ENCODE measurements at regions not wholly inside any gene's neighbourhood (a gene's known extent, or its start where the extent isn't known, plus 50 kb on each side); places are given as distances from the start of the nearest gene placed in this dataset.

GRCh38 chr2:60028849-60029565 lies 524.4 kb downstream of the BCL11A start:
- TF ChIP-seq EP300 (IDR thresholded peaks at IDR 0.05; ENCODE audit: low read depth), result no peak
- TF ChIP-seq POLR2AphosphoS5 (IDR thresholded peaks at IDR 0.05), result no peak

Measured in transverse colon (tissue), 3 donors.